HepG2 (cell line): ENCODE measurements at regions not wholly inside any gene's neighbourhood (a gene's known extent, or its start where the extent isn't known, plus 50 kb on each side); places are given as distances from the start of the nearest gene placed in this dataset.
A peak's percentile ranks its signal among the peaks of the same experiment; 100 is the strongest.

Experiments
- BRD4 ChIP-seq: sonication (generic); formaldehyde crosslinking; IDR thresholded peaks from 2 replicates; pipeline ENCODE4 v1.4.0; 2020; ENCODE audit warnings: missing genetic modification reagents
- CCDC6 ChIP-seq: sonication (generic); formaldehyde crosslinking; IDR thresholded peaks from 2 replicates; pipeline ENCODE4 v1.8.1; 2022; ENCODE audit warnings: mild to moderate bottlenecking, missing genetic modification reagents, moderate library complexity
- FOSL2 ChIP-seq: sonication (generic); formaldehyde crosslinking; IDR thresholded peaks from 2 replicates; pipeline ENCODE4 v1.4.0; 2020; ENCODE audit warnings: missing genetic modification reagents
- HOXA5 ChIP-seq: sonication (generic); formaldehyde crosslinking; IDR thresholded peaks from 2 replicates; pipeline ENCODE4 v1.4.0; 2020; ENCODE audit warnings: missing genetic modification reagents
- JARID2 ChIP-seq: sonication (generic); formaldehyde crosslinking; IDR thresholded peaks from 2 replicates; pipeline ENCODE4 v1.8.1; 2023; ENCODE audit warnings: missing genetic modification reagents, inconsistent platforms; ENCODE audit not compliant: insufficient replicate concordance
- NAIF1 ChIP-seq: sonication (generic); formaldehyde crosslinking; IDR thresholded peaks from 2 replicates; pipeline ENCODE4 v1.5.0; 2020; ENCODE audit warnings: mild to moderate bottlenecking, missing genetic modification reagents, borderline replicate concordance
- NFE2 ChIP-seq: sonication (generic); formaldehyde crosslinking; IDR thresholded peaks from 2 replicates; pipeline ENCODE4 v1.4.0; 2020; ENCODE audit warnings: missing genetic modification reagents
- NPAS2 ChIP-seq: sonication (generic); formaldehyde crosslinking; IDR thresholded peaks from 2 replicates; pipeline ENCODE4 v1.8.0; 2022; ENCODE audit warnings: mild to moderate bottlenecking, missing genetic modification reagents, borderline replicate concordance
- RXRB ChIP-seq: IDR thresholded peaks from 2 replicates; pipeline ENCODE4 v1.6.1; 2016; ENCODE audit warnings: borderline replicate concordance, missing genetic modification reagents, missing compliant biosample characterization
- SNAPC2 ChIP-seq: sonication (generic); formaldehyde crosslinking; IDR thresholded peaks from 2 replicates; pipeline ENCODE4 v1.8.1; 2022; ENCODE audit warnings: mild to moderate bottlenecking, missing genetic modification reagents
- SRY ChIP-seq: sonication (generic); formaldehyde crosslinking; IDR thresholded peaks from 2 replicates; pipeline ENCODE4 v1.8.0; 2022; ENCODE audit warnings: mild to moderate bottlenecking, missing genetic modification reagents
- TOPORS ChIP-seq: sonication (generic); formaldehyde crosslinking; IDR thresholded peaks from 2 replicates; pipeline ENCODE4 v1.8.0; 2023; ENCODE audit warnings: mild to moderate bottlenecking, missing genetic modification reagents
- ZMYM2 ChIP-seq: sonication (generic); formaldehyde crosslinking; IDR thresholded peaks from 2 replicates; pipeline ENCODE4 v1.8.0; 2022; ENCODE audit warnings: mild to moderate bottlenecking, missing genetic modification reagents
- ZNF337 ChIP-seq: sonication (generic); formaldehyde crosslinking; IDR thresholded peaks from 2 replicates; pipeline ENCODE4 v1.5.1; 2020; ENCODE audit warnings: missing genetic modification reagents, low read depth, mild to moderate bottlenecking, borderline replicate concordance
- ZNF501 ChIP-seq: sonication (generic); formaldehyde crosslinking; IDR thresholded peaks from 2 replicates; pipeline ENCODE4 v1.5.1; 2020; ENCODE audit warnings: mild to moderate bottlenecking, moderate library complexity, missing genetic modification reagents
- ZSCAN29 ChIP-seq: sonication (generic); formaldehyde crosslinking; conservative IDR thresholded peaks from 2 replicates; pipeline ENCODE4 v1.4.0; 2020; ENCODE audit warnings: mild to moderate bottlenecking, missing genetic modification reagents
- TF ChIP-seq, protein P1 (sequence below): sonication (generic); formaldehyde crosslinking; IDR thresholded peaks from 2 replicates; pipeline ENCODE4 v1.4.0; 2020; ENCODE audit warnings: missing genetic modification reagents
- TF ChIP-seq, protein P2 (sequence below): sonication (generic); formaldehyde crosslinking; IDR thresholded peaks from 2 replicates; pipeline ENCODE4 v1.4.0; 2020; ENCODE audit warnings: mild to moderate bottlenecking, missing genetic modification reagents, borderline replicate concordance
- TF ChIP-seq, protein P3 (sequence below): sonication (generic); formaldehyde crosslinking; IDR thresholded peaks from 2 replicates; pipeline ENCODE4 v1.4.0; 2020; ENCODE audit warnings: missing genetic modification reagents
- TF ChIP-seq, protein P4 (sequence below): sonication (generic); formaldehyde crosslinking; IDR thresholded peaks from 2 replicates; pipeline ENCODE4 v1.8.0; 2023; ENCODE audit warnings: mild to moderate bottlenecking, missing genetic modification reagents

DNA sequence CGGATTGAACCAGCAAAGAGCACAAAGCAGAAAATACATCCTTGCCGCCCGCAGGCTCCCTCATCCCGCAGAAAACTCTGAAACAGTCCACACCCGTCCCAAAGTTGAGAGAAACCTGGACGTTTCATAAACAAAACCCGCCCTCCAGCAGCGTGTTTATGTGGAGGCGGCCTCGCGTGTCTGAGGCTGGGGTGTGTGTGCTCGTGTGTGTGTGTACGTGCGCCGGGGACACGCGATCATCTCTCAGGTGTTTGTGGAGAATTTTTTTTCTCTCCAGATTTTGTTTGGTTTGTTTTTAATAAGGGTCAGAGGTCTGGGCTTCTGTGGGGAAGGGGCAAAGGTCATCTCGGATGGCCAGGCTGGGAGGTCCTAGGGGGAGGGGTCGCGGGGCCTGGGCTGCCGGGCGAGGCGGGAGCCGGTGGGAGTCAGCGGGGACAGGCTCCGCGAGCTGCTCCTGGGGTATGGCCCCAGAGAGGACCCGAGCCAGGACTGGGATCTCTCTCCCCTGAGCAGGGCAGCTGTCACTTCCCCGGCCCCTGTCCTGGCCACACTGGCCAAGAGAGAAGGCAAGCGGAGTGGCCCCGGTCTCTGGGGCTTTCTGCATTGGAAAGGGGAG lies 206.4 kb downstream of the C9orf50 start (continued):
- TF ChIP-seq, protein P1, sequence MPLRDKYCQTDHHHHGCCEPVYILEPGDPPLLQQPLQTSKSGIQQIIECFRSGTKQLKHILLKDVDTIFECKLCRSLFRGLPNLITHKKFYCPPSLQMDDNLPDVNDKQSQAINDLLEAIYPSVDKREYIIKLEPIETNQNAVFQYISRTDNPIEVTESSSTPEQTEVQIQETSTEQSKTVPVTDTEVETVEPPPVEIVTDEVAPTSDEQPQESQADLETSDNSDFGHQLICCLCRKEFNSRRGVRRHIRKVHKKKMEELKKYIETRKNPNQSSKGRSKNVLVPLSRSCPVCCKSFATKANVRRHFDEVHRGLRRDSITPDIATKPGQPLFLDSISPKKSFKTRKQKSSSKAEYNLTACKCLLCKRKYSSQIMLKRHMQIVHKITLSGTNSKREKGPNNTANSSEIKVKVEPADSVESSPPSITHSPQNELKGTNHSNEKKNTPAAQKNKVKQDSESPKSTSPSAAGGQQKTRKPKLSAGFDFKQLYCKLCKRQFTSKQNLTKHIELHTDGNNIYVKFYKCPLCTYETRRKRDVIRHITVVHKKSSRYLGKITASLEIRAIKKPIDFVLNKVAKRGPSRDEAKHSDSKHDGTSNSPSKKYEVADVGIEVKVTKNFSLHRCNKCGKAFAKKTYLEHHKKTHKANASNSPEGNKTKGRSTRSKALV = no peak; the same call in 1 of the 2 replicates
- TF ChIP-seq, protein P2, sequence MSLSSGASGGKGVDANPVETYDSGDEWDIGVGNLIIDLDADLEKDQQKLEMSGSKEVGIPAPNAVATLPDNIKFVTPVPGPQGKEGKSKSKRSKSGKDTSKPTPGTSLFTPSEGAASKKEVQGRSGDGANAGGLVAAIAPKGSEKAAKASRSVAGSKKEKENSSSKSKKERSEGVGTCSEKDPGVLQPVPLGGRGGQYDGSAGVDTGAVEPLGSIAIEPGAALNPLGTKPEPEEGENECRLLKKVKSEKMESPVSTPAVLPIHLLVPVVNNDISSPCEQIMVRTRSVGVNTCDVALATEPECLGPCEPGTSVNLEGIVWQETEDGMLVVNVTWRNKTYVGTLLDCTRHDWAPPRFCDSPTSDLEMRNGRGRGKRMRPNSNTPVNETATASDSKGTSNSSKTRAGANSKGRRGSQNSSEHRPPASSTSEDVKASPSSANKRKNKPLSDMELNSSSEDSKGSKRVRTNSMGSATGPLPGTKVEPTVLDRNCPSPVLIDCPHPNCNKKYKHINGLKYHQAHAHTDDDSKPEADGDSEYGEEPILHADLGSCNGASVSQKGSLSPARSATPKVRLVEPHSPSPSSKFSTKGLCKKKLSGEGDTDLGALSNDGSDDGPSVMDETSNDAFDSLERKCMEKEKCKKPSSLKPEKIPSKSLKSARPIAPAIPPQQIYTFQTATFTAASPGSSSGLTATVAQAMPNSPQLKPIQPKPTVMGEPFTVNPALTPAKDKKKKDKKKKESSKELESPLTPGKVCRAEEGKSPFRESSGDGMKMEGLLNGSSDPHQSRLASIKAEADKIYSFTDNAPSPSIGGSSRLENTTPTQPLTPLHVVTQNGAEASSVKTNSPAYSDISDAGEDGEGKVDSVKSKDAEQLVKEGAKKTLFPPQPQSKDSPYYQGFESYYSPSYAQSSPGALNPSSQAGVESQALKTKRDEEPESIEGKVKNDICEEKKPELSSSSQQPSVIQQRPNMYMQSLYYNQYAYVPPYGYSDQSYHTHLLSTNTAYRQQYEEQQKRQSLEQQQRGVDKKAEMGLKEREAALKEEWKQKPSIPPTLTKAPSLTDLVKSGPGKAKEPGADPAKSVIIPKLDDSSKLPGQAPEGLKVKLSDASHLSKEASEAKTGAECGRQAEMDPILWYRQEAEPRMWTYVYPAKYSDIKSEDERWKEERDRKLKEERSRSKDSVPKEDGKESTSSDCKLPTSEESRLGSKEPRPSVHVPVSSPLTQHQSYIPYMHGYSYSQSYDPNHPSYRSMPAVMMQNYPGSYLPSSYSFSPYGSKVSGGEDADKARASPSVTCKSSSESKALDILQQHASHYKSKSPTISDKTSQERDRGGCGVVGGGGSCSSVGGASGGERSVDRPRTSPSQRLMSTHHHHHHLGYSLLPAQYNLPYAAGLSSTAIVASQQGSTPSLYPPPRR = peak; percentile 96
- TF ChIP-seq NAIF1 (CRISPR knock-in tag) (0 out of 2 replicates have a peak, but pooled peaks have one; percentile 81), ZSCAN29 (0 out of 2 replicates have a peak, but pooled peaks have one; percentile 67), RXRB (CRISPR knock-in tag) (peak; percentile 66; the same call in 1 of the 2 replicates), NFE2 (CRISPR knock-in tag) (no peak), FOSL2 (CRISPR knock-in tag) (peak; percentile 17; the same call in 1 of the 2 replicates), ZNF501 (CRISPR knock-in tag) (peak; percentile 51), CCDC6 (CRISPR knock-in tag) (peak; percentile 52; the same call in 1 of the 2 replicates), SNAPC2 (peak; percentile 68; the same call in 1 of the 2 replicates), SRY (CRISPR knock-in tag) (peak; percentile 41; the same call in 1 of the 2 replicates), ZMYM2 (CRISPR knock-in tag) (peak; percentile 55; the same call in 1 of the 2 replicates), TOPORS (CRISPR knock-in tag) (no peak), ZNF337 (peak; percentile 22; the same call in 1 of the 2 replicates), JARID2 (CRISPR knock-in tag) (no peak), HOXA5 (CRISPR knock-in tag) (no peak), BRD4 (0 out of 2 replicates have a peak, but pooled peaks have one; percentile 36), NPAS2 (CRISPR knock-in tag) (no peak)
- TF ChIP-seq, protein P3, sequence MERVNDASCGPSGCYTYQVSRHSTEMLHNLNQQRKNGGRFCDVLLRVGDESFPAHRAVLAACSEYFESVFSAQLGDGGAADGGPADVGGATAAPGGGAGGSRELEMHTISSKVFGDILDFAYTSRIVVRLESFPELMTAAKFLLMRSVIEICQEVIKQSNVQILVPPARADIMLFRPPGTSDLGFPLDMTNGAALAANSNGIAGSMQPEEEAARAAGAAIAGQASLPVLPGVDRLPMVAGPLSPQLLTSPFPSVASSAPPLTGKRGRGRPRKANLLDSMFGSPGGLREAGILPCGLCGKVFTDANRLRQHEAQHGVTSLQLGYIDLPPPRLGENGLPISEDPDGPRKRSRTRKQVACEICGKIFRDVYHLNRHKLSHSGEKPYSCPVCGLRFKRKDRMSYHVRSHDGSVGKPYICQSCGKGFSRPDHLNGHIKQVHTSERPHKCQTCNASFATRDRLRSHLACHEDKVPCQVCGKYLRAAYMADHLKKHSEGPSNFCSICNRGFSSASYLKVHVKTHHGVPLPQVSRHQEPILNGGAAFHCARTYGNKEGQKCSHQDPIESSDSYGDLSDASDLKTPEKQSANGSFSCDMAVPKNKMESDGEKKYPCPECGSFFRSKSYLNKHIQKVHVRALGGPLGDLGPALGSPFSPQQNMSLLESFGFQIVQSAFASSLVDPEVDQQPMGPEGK (CRISPR knock-in tag) = peak; percentile 20; the same call in 1 of the 2 replicates
- TF ChIP-seq, protein P4, sequence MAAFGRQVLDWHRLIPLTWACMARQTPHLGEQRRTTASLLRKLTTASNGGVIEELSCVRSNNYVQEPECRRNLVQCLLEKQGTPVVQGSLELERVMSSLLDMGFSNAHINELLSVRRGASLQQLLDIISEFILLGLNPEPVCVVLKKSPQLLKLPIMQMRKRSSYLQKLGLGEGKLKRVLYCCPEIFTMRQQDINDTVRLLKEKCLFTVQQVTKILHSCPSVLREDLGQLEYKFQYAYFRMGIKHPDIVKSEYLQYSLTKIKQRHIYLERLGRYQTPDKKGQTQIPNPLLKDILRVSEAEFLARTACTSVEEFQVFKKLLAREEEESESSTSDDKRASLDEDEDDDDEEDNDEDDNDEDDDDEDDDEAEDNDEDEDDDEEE (CRISPR knock-in tag) = no peak; the same call in 1 of the 2 replicates
